Liver (tissue), 8 donors: ENCODE measurements at regions not wholly inside any gene's neighbourhood (a gene's known extent, or its start where the extent isn't known, plus 50 kb on each side); places are given as distances from the start of the nearest gene placed in this dataset.

Experiments
- DNase-seq: peaks from one replicate; pipeline ENCODE4 v3.0.0-alpha.2; 2017; ENCODE audit warnings: low spot score
- H3K27ac ChIP-seq, 2 donors: one replicate each; pipeline ENCODE4 v1.7.0; 2013; ENCODE audit warnings: inconsistent platforms in 2 of 2, low read length in 2 of 2, control low read depth in 1 of 2, low read depth in 1 of 2, mild to moderate bottlenecking in 1 of 2
- H3K27me3 ChIP-seq, 4 donors: one replicate each; pipeline versions ENCODE4 v1.6.1 to v1.7.0; 2013; ENCODE audit warnings: low read length in 3 of 4, inconsistent platforms in 1 of 4, mild to moderate bottlenecking in 1 of 4, moderate library complexity in 1 of 4; ENCODE audit not compliant: control insufficient read depth in 4 of 4, insufficient read depth in 4 of 4
- H3K36me3 ChIP-seq, 4 donors: one replicate each; pipeline versions ENCODE4 v1.6.1 to v1.7.0; 2013; ENCODE audit warnings: low read length in 3 of 4, mild to moderate bottlenecking in 3 of 4, low read depth in 1 of 4, moderate library complexity in 1 of 4; ENCODE audit not compliant: control insufficient read depth in 4 of 4, insufficient read depth in 3 of 4
- H3K4me1 ChIP-seq, 4 donors: one replicate each; pipeline versions ENCODE4 v1.6.1 to v1.7.0; 2013; ENCODE audit warnings: low read length in 3 of 4, mild to moderate bottlenecking in 3 of 4, moderate library complexity in 1 of 4; ENCODE audit not compliant: control insufficient read depth in 4 of 4, insufficient read depth in 4 of 4
- H3K4me3 ChIP-seq, 3 donors: one replicate each; pipeline versions ENCODE4 v1.6.1 to v1.7.0; 2013; ENCODE audit warnings: low read length in 3 of 3, control low read depth in 1 of 3, low read depth in 1 of 3, mild to moderate bottlenecking in 1 of 3
- H3K9ac ChIP-seq, 2 donors: one replicate each; pipeline ENCODE4 v1.7.0; 2013; ENCODE audit warnings: low read length in 2 of 2, mild to moderate bottlenecking in 2 of 2, moderate library complexity in 2 of 2, control low read depth in 1 of 2, low read depth in 1 of 2
- H3K9me3 ChIP-seq, 4 donors: one replicate each; pipeline versions ENCODE4 v1.6.1 to v1.7.0; 2013; ENCODE audit warnings: low read length in 3 of 4; ENCODE audit not compliant: control insufficient read depth in 4 of 4
- ATF3 ChIP-seq: IDR thresholded peaks from 2 replicates; pipeline ENCODE4 v1.6.1; 2016; ENCODE audit warnings: antibody characterized with exemption
- CTCF ChIP-seq: fragments of 150-350 bp; IDR thresholded peaks from 2 replicates; pipeline ENCODE4 v1.5.1; 2017; ENCODE audit warnings: improper control_type of control experiment, low read depth, low read length; ENCODE audit not compliant: missing input control
- EGR1 ChIP-seq, 2 donors: IDR thresholded peaks; 2 replicates each; pipeline ENCODE4 v1.6.1; 2016 to 2018; ENCODE audit warnings: antibody characterized with exemption in 2 of 2, low read depth in 2 of 2
- FOXA1 ChIP-seq: IDR thresholded peaks from 2 replicates; pipeline ENCODE4 v1.6.1; 2016; ENCODE audit warnings: antibody characterized with exemption
- FOXA2 ChIP-seq: IDR thresholded peaks from 2 replicates; pipeline ENCODE4 v1.6.1; 2016; ENCODE audit warnings: antibody characterized with exemption
- GABPA ChIP-seq, 2 donors: IDR thresholded peaks in 1 of 2; conservative IDR thresholded peaks in 1 of 2; 2 replicates each; pipeline ENCODE4 v1.6.1; 2016; ENCODE audit warnings: antibody characterized with exemption in 2 of 2, mild to moderate bottlenecking in 1 of 2, moderate library complexity in 1 of 2
- HNF4A ChIP-seq, 2 donors: conservative IDR thresholded peaks; 2 replicates each; pipeline ENCODE4 v1.6.1; 2016; ENCODE audit warnings: antibody characterized with exemption in 2 of 2, mild to moderate bottlenecking in 2 of 2
- JUND ChIP-seq, 2 donors: IDR thresholded peaks; 2 replicates each; pipeline ENCODE4 v1.6.1; 2016; ENCODE audit warnings: antibody characterized with exemption in 2 of 2
- NR2F2 ChIP-seq: IDR thresholded peaks from 2 replicates; pipeline ENCODE4 v1.6.1; 2016; ENCODE audit warnings: antibody characterized with exemption
- REST ChIP-seq: IDR thresholded peaks from 2 replicates; pipeline ENCODE4 v1.6.1; 2016; ENCODE audit warnings: antibody characterized with exemption, mild to moderate bottlenecking
- RXRA ChIP-seq, 2 donors: IDR thresholded peaks; 2 replicates each; pipeline ENCODE4 v1.6.1; 2017 to 2018; ENCODE audit warnings: antibody characterized with exemption in 2 of 2, mild to moderate bottlenecking in 1 of 2
- SP1 ChIP-seq: IDR thresholded peaks from 2 replicates; pipeline ENCODE4 v1.6.1; 2018; ENCODE audit warnings: antibody characterized with exemption, mild to moderate bottlenecking
- TAF1 ChIP-seq: conservative IDR thresholded peaks from 2 replicates; pipeline ENCODE4 v1.6.1; 2016; ENCODE audit warnings: antibody characterized with exemption, mild to moderate bottlenecking
- YY1 ChIP-seq: IDR thresholded peaks from 2 replicates; pipeline ENCODE4 v1.6.1; 2016; ENCODE audit warnings: antibody characterized with exemption, mild to moderate bottlenecking
- ZBTB33 ChIP-seq: IDR thresholded peaks from 2 replicates; pipeline ENCODE4 v1.6.1; 2016; ENCODE audit warnings: antibody characterized with exemption
- WGBS: extraction: QIAGEN DNeasy Blood & Tissue Kit; methylation state at CpG from one replicate; pipeline ENCODE4 v1.1.7; 2013; 5-methylcytosine and 5-hydroxymethylcytosine counted together
- donor health status: healthy.
- donor health status: healthy.
- donor health status: healthy.
- donor health status: healthy.
- donor health status: healthy.

GRCh38 chr10:130463104-130463875 lies 327.1 kb downstream of the GLRX3 start:
- no peak overlapping the region for H3K9ac ChIP-seq
- peak; percentile 17 for DNase-seq
- no peaks in the 10 kb centered on the region for H3K4me1 ChIP-seq
- peaks cover 0 to 3% (median 0%) of the 10 kb centered on the region in 4 donors for H3K27me3 ChIP-seq
- no peak overlapping the region for H3K4me3 ChIP-seq
- H3K9me3 ChIP-seq: peaks cover 0 to 4% (median 0%) of the 10 kb centered on the region in 4 donors
- WGBS: 76% methylated on average over 6 of the region's 6 CpGs
- TF ChIP-seq SP1 (no peak), TAF1 (no peak), RXRA (IDR thresholded peaks at IDR 0.05) (no peak), REST (no peak), GABPA (IDR thresholded peaks at IDR 0.05 in 1 of 2, conservative IDR thresholded peaks at IDR 0.05 in 1 of 2) (no peak), JUND (IDR thresholded peaks at IDR 0.05) (no peak), CTCF (no peak), HNF4A (conservative IDR thresholded peaks at IDR 0.05) (no peak), ZBTB33 (no peak)
- no peak overlapping the region for H3K27ac ChIP-seq
- H3K36me3 ChIP-seq: no peaks in the 10 kb centered on the region

- H3K9me3 ChIP-seq: peaks cover 0 to 7% (median 2%) of the 10 kb centered on the region in 4 donors
- H3K27ac ChIP-seq: no peak overlapping the region
- WGBS: 76% methylated on average over 10 of the region's 10 CpGs
- no peaks in the 10 kb centered on the region for H3K36me3 ChIP-seq
- TF ChIP-seq SP1 (no peak), NR2F2 (no peak), FOXA2 (no peak), TAF1 (no peak), GABPA (IDR thresholded peaks at IDR 0.05 in 1 of 2, conservative IDR thresholded peaks at IDR 0.05 in 1 of 2) (no peak), FOXA1 (no peak), HNF4A (conservative IDR thresholded peaks at IDR 0.05) (no peak), REST (no peak), YY1 (no peak), ATF3 (no peak), EGR1 (IDR thresholded peaks at IDR 0.05; ENCODE audit: low read depth in 2 of 2) (no peak)
- no peaks in the 10 kb centered on the region for H3K4me1 ChIP-seq
- H3K9ac ChIP-seq: no peak overlapping the region
- peak; percentile 16 for DNase-seq
- peaks cover 0 to 1% (median 0%) of the 10 kb centered on the region in 4 donors for H3K27me3 ChIP-seq
- H3K4me3 ChIP-seq: no peak overlapping the region
These were observed 327.7 kb downstream of the GLRX3 start for GRCh38 chr10:130463876-130464364.
